ENCODE measurements at regions not wholly inside any gene's neighbourhood (a gene's known extent, or its start where the extent isn't known, plus 50 kb on each side); places are given as distances from the start of the nearest gene placed in this dataset.

DNA sequence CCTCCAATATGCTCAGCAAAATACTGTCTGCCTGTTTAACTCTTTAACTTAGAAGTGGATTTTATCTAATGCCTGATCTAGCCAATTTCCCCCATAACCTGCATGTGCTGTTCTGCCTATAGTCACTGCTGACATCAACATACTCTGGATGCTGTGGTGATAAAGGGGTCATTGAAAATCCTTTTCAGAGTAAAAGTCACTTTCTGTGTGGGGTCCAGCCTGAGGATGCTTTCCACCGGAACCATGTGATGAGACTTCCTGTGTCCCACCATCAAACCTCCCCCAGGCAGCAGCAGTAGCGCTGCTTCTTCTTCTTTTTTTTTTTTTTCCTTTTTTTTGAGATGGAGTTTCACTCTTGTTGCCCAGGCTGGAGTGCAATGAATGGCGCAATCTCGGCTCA, 607.0 kb downstream of the BCL11B start:
- Histone ChIP-seq H3K36me3 (ENCODE audit: control insufficient read depth in 2 of 3, insufficient read depth in 3 of 3, low read length in 3 of 3) (no peaks in the 10 kb centered on the region), H3K9me3 (ENCODE audit: control insufficient read depth in 2 of 3, insufficient read depth in 1 of 3, low read length in 3 of 3) (no peaks in the 10 kb centered on the region), H3K4me3 (ENCODE audit: low read length in 3 of 3) (no peak overlapping the region), H3K27me3 (ENCODE audit: control insufficient read depth, insufficient read depth, low read length) (no peaks in the 10 kb centered on the region), H3K9ac (ENCODE audit: low read length in 3 of 3) (no peak overlapping the region), H3K4me1 (ENCODE audit: control insufficient read depth in 2 of 3, insufficient read depth in 2 of 3, low read depth in 1 of 3, low read length in 3 of 3) (no peaks in the 10 kb centered on the region), H3K27ac (ENCODE audit: low read depth in 2 of 2, low read length in 2 of 2) (no peak overlapping the region)
- DNase-seq: peak in 2 of 5 donors; percentile 1 to 8
- intact Hi-C loops (cut with DNase I): no loop called here
- TF ChIP-seq, protein P1, sequence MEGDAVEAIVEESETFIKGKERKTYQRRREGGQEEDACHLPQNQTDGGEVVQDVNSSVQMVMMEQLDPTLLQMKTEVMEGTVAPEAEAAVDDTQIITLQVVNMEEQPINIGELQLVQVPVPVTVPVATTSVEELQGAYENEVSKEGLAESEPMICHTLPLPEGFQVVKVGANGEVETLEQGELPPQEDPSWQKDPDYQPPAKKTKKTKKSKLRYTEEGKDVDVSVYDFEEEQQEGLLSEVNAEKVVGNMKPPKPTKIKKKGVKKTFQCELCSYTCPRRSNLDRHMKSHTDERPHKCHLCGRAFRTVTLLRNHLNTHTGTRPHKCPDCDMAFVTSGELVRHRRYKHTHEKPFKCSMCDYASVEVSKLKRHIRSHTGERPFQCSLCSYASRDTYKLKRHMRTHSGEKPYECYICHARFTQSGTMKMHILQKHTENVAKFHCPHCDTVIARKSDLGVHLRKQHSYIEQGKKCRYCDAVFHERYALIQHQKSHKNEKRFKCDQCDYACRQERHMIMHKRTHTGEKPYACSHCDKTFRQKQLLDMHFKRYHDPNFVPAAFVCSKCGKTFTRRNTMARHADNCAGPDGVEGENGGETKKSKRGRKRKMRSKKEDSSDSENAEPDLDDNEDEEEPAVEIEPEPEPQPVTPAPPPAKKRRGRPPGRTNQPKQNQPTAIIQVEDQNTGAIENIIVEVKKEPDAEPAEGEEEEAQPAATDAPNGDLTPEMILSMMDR (IDR thresholded peaks at IDR 0.05; ENCODE audit: borderline replicate concordance, extremely low read depth, insufficient read depth): no peak
- no peak for FAIRE-seq

DNA sequence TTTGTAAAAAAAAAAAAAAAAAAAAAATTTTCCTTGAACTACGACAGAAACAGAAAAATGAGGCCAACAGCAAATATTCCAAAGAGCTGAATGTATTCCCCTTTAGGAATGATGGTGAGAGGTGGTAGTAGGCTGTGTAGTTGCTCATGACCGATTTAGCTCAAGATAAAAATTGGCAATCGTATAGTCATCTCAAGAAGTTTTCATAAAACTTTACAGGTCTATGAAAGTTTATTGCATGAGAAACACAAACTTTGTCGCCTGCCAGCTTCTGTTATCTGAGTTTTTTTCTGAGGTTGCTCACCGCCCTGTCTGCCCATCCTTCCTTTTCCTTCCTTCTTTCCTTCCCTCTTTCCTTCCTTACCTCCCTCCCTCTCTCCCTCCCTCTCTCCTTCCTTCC, 605.5 kb downstream of the BCL11B start:
- no peak overlapping the region for H3K27ac ChIP-seq (ENCODE audit: low read depth in 2 of 2, low read length in 2 of 2)
- intact Hi-C loops (cut with DNase I): no loop called here
- no peak for DNase-seq
- H3K4me3 ChIP-seq (ENCODE audit: low read length in 3 of 3): no peak overlapping the region
- H3K9ac ChIP-seq (ENCODE audit: low read length in 3 of 3): no peak overlapping the region
- no peaks in the 10 kb centered on the region for H3K4me1 ChIP-seq (ENCODE audit: control insufficient read depth in 2 of 3, insufficient read depth in 2 of 3, low read depth in 1 of 3, low read length in 3 of 3)
- H3K36me3 ChIP-seq (ENCODE audit: control insufficient read depth in 2 of 3, insufficient read depth in 3 of 3, low read length in 3 of 3): no peaks in the 10 kb centered on the region
- H3K27me3 ChIP-seq (ENCODE audit: control insufficient read depth, insufficient read depth, low read length): no peaks in the 10 kb centered on the region
- H3K9me3 ChIP-seq (ENCODE audit: control insufficient read depth in 2 of 3, insufficient read depth in 1 of 3, low read length in 3 of 3): no peaks in the 10 kb centered on the region
- TF ChIP-seq, protein P1 (IDR thresholded peaks at IDR 0.05; ENCODE audit: borderline replicate concordance, extremely low read depth, insufficient read depth): no peak
- no peak for FAIRE-seq

DNA sequence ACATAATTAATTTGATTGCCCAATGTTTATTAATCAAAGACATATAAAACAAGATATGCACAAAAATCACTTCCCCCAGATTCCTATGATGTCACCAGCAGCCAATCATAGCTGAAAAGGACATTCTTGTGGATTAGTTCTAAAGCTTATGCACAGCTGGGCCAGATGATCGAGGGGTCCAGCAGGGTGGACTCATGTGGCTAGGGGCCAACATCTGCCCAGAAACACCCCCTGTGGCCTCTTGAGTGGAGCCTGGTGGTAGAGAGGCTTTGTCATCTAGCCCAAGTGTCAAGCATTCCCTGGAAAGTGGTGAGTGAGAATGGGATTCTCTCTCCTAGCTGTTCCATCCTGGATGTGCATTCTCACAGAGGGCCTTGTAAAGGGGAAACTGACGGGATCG, 590.0 kb downstream of the BCL11B start:
- FAIRE-seq (no peak), DNase-seq (no peak)
- Histone ChIP-seq H3K4me3 (ENCODE audit: low read length in 3 of 3) (no peak overlapping the region), H3K9me3 (ENCODE audit: control insufficient read depth in 2 of 3, insufficient read depth in 1 of 3, low read length in 3 of 3) (no peaks in the 10 kb centered on the region), H3K27ac (ENCODE audit: low read depth in 2 of 2, low read length in 2 of 2) (no peak overlapping the region), H3K36me3 (ENCODE audit: control insufficient read depth in 2 of 3, insufficient read depth in 3 of 3, low read length in 3 of 3) (no peaks in the 10 kb centered on the region), H3K27me3 (ENCODE audit: control insufficient read depth, insufficient read depth, low read length) (no peaks in the 10 kb centered on the region), H3K4me1 (ENCODE audit: control insufficient read depth in 2 of 3, insufficient read depth in 2 of 3, low read depth in 1 of 3, low read length in 3 of 3) (no peaks in the 10 kb centered on the region), H3K9ac (ENCODE audit: low read length in 3 of 3) (no peak overlapping the region)
- TF ChIP-seq, protein P1 (IDR thresholded peaks at IDR 0.05; ENCODE audit: borderline replicate concordance, extremely low read depth, insufficient read depth): no peak
- intact Hi-C loops (cut with DNase I): no loop called here

DNA sequence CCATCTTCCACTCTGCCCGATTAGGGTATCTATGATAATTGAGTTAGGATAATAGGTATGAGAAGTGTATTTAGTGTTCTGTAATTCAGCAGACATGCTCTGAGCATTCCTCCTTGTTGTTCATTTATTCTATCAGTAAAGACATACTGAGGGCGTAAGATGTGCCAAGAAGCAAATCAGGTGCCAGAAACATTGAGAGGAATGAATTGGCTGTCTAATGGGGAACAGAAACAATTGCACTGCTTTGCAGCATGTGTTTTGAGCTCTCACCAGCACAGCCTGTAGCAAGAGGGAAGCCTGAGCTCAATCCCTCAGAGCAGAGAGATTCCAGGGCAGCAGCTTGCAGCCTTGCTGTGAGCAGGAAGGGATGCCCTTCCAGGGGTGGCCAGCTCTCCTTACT, 589.3 kb downstream of the BCL11B start:
- intact Hi-C loops (cut with DNase I): no loop called here
- Histone ChIP-seq H3K9me3 (ENCODE audit: control insufficient read depth in 2 of 3, insufficient read depth in 1 of 3, low read length in 3 of 3) (no peaks in the 10 kb centered on the region), H3K27ac (ENCODE audit: low read depth in 2 of 2, low read length in 2 of 2) (no peak overlapping the region), H3K9ac (ENCODE audit: low read length in 3 of 3) (no peak overlapping the region), H3K36me3 (ENCODE audit: control insufficient read depth in 2 of 3, insufficient read depth in 3 of 3, low read length in 3 of 3) (no peaks in the 10 kb centered on the region), H3K4me3 (ENCODE audit: low read length in 3 of 3) (no peak overlapping the region), H3K27me3 (ENCODE audit: control insufficient read depth, insufficient read depth, low read length) (no peaks in the 10 kb centered on the region), H3K4me1 (ENCODE audit: control insufficient read depth in 2 of 3, insufficient read depth in 2 of 3, low read depth in 1 of 3, low read length in 3 of 3) (no peaks in the 10 kb centered on the region)
- DNase-seq: no peak
- TF ChIP-seq, protein P1 (IDR thresholded peaks at IDR 0.05; ENCODE audit: borderline replicate concordance, extremely low read depth, insufficient read depth): no peak
- FAIRE-seq: no peak

Measured in kidney (tissue), 13 donors.